Activated effector memory CD4-positive, alpha-beta T cell treated with anti-CD3 and anti-CD28 coated beads, Interleukin-2, amount 50 U/mL, for 16 hours (primary cell): ENCODE measurements at regions not wholly inside any gene's neighbourhood (a gene's known extent, or its start where the extent isn't known, plus 50 kb on each side); places are given as distances from the start of the nearest gene placed in this dataset.

Experiments used
- DNase-seq: peaks from one replicate; pipeline ENCODE4 v3.0.0-alpha.2; 2020

DNA sequence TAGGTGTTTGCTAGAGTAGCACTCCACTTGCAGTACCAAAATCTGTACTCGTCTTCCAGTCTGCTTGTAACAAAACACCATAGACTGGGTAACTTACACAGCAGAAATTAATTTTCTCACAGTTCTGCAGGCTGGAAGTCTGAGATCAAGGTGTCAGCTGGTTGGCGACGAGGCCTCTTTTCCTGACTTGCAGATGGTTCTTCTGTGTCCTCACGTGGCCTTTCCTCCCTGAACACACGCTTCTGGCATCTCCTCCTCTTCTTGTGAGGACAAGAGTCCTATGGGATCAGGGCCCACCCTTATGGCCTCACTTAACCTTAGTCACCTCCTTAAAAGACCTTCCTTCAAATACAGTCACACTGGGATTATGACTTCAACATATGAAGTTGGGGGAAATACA lies 493.5 kb upstream of the MYT1L start:
- DNase-seq: no peak

GRCh38 chr2:2823061-2823753 lies 492.1 kb upstream of the MYT1L start:
- no peak for DNase-seq

DNA sequence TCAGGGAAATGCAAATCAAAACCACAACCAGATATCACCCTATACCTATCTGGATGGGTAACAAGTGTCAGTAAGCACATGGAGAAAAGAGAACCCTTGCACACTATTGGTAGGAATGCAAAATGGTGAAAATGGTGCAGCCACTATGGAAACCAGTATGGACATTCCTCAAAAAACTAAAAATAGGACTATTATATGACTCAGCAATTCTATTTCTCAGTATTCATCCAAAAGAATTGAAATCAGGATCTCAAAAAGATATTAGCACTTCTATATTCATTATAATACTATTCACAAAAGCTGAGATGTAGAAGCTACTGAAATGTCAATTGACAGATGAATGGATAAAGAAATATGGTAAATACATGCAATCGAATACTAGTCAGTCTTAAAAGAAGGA lies 491.1 kb upstream of the MYT1L start:
- DNase-seq: no peak

- DNase-seq: no peak
Measured at GRCh38 chr2:2812648-2813047, 481.6 kb upstream of the MYT1L start.

GRCh38 chr2:2812117-2812516 lies 481.0 kb upstream of the MYT1L start:
- DNase-seq: no peak

- DNase-seq: no peak
Measured at GRCh38 chr2:2810504-2810903, 479.4 kb upstream of the MYT1L start.

- no peak for DNase-seq
Measured at GRCh38 chr2:2809771-2810170, 478.7 kb upstream of the MYT1L start.

GRCh38 chr2:2808551-2809058 lies 477.5 kb upstream of the MYT1L start:
- DNase-seq: no peak

DNA sequence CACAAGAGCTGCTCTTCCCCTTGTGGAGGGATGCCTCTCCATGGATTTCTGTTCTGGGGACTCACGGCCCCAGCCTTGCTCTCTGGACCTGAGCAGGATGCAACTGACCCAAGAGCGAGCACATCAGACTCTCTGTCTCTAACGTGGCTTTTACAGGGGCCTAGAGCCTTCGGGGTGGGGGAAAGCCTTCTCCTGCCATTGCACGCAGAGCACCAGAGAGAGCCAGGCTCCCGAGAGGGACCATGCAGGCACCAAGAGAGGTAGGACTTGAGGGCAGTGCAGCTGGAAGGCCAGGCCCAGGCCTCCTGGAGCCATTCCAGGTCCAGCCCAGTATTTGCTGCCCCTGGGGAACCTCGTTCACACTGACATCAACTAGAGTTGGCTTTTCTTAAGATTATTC lies 475.6 kb upstream of the MYT1L start:
- DNase-seq: no peak

DNA sequence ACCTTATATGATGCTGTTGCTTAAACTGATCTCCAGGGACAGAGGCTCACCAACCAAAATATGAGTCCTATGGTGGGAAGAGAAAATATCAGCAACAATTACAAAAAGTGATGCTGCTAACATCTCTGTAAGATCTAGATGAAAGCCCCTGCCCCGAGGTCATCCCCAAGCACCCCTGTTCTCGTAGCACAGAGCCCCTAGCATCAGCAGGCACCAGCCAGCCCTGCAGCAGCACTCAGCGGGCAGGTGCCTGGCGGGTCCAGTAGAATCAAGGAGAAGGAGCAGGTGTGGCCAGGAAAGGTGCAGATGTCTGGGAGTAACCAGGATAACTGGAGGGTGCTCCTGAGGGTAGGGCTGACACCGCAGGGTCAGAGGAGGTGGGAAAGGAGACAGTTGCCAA lies 474.2 kb upstream of the MYT1L start:
- DNase-seq: no peak

DNA sequence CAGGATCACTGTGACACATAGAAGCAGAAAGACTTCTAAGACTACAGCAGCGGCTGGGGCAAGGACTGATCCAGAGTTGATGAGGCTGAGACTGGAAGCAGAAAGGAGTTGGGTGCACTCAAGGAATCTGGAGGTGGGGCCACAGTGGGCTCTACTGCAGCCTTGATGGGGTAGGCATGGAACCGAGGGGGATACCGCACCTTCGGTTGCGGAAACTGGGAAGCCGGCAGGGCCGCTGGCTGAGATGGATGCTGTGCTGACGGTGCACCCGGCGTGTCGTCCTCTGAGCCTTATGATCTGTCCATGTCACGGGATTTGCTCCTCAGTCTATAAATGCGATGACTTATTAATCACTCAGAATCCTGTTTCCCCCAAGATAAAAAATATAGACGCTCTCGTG lies 473.5 kb upstream of the MYT1L start:
- no peak for DNase-seq

- DNase-seq: no peak
Measured at GRCh38 chr2:2801458-2801857, 470.4 kb upstream of the MYT1L start.

DNA sequence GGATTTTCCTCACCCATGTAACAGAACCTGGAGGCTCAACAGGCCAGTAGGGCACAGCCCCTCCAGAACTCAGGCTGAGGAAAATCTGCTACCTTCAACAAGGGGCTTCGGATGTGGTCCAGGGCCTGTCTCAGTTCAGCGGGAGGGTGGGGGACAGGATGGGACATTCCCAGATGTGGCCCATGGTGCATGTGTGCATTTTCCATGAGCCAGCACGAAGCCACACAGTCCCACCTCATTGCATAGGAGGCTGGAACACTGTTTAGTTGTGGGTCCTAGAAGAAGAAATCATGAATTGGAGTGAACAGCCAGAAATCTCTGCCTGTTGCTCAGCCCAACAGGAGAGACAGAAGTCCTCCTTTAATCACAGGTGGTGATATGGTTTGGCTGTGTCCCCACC lies 469.6 kb upstream of the MYT1L start:
- DNase-seq: peak; percentile 47

DNA sequence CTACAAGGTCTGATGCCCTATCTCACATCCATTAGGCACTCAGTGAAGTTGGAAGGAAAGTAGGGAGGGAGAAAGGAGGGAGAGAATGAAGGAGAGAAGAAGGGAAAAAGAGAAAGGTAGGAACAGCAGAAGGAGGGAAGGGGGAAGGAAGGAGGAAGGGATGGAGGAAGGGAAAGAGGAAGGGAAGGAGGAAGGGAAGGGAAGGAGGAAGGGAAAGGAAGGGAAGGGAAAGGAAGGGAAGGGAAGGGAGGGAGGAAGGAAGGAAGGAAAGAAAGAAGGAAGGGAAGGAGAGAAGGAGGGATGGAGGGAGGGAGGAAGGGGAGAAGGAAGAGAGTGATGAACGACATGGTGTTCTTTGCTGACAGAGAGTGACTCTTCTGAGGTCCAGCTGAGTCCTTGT lies 468.9 kb upstream of the MYT1L start:
- DNase-seq: no peak

GRCh38 chr2:2799151-2799697 lies 468.1 kb upstream of the MYT1L start:
- peak; percentile 27 for DNase-seq

GRCh38 chr2:2798337-2798736 lies 467.3 kb upstream of the MYT1L start:
- peak; percentile 54 for DNase-seq

GRCh38 chr2:2797797-2798196 lies 466.7 kb upstream of the MYT1L start:
- DNase-seq: no peak

DNA sequence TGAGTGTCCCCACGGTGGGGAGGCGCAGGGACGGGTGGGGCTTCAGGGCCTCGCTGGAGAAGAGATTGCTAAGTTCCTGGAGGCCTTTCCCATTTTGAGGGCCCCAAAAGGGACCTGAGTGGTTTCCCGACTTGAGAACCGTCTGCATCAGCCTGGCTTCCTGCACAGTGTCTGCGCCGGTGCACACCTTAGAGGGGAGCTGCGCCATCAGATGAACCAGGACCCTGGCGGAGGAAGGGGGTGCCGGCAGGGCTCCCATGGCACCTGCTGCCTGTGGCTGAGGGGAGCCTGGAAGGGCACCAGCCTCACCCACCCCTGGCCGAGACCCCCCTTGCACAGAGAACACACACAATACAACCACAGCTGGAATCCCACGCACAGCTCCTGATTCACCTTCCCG lies 465.1 kb upstream of the MYT1L start:
- DNase-seq: peak; percentile 42

GRCh38 chr2:2795438-2796091 lies 464.5 kb upstream of the MYT1L start:
- peak; percentile 57 for DNase-seq

GRCh38 chr2:2793925-2794560 lies 463.0 kb upstream of the MYT1L start:
- DNase-seq: no peak

- DNase-seq: peak; percentile 36
Measured at GRCh38 chr2:2793514-2793913, 462.4 kb upstream of the MYT1L start.

DNA sequence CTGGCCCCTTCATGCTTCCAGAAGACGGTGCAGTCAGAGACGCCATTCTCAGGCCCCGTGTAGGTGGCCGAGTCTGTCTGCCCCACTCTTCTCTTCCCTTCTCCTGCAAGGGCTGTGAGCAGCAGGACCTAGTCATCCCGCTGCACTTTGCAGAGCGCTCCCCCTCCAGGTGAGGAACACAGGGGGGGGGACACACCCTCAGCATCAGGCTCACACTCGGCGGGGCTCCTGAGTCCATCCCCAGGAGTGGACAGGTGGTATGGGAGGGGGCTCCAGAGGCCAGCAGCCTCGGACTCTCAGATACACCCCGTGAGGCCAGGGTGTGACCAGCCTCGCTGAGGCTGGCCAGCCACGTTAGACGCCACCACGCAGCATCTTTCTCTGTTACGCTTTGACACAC lies 460.5 kb upstream of the MYT1L start:
- DNase-seq: peak; percentile 34

GRCh38 chr2:2791031-2791430 lies 460.0 kb upstream of the MYT1L start:
- peak; percentile 33 for DNase-seq

GRCh38 chr2:2788076-2788475 lies 457.0 kb upstream of the MYT1L start:
- DNase-seq: peak; percentile 30
